Loucy (cell line): ENCODE measurements at regions not wholly inside any gene's neighbourhood (a gene's known extent, or its start where the extent isn't known, plus 50 kb on each side); places are given as distances from the start of the nearest gene placed in this dataset.

Experiments used
- CTCF ChIP-seq: fragments of 200-600 bp; sonication (generic); conservative IDR thresholded peaks from 2 replicates; pipeline ENCODE4 v1.5.1; 2014; ENCODE audit warnings: mild to moderate bottlenecking, antibody characterized with exemption, low read length
- EZH2phosphoT487 ChIP-seq: fragments of 200-600 bp; IDR thresholded peaks from 2 replicates; pipeline ENCODE4 v1.6.1; 2018; ENCODE audit warnings: antibody characterized with exemption, mild to moderate bottlenecking, moderate library complexity, borderline replicate concordance

- TF ChIP-seq CTCF (no peak), EZH2phosphoT487 (no peak)
These were observed 158.2 kb upstream of the POM121L12 start for GRCh38 chr7:52877240-52877639.
